ENCODE measurements at regions not wholly inside any gene's neighbourhood (a gene's known extent, or its start where the extent isn't known, plus 50 kb on each side); places are given as distances from the start of the nearest gene placed in this dataset.
A peak's percentile ranks its signal among the peaks of the same experiment; 100 is the strongest.
"Not testable (repeated sequence)": the region's sequence is repeated elsewhere in the genome, so short reads cannot be mapped to it uniquely, and the experiment has no call there.

- Histone ChIP-seq H3K4me1 (ENCODE audit: insufficient read depth, low read length) (no peaks in the 10 kb centered on the region; the same call in 1 of the 2 replicates), H3K9me3 (ENCODE audit: insufficient read depth, low read depth, low read length) (no peaks in the 10 kb centered on the region), H3K36me3 (ENCODE audit: insufficient read depth, low read depth, low read length) (no peaks in the 10 kb centered on the region), H3K4me3 (ENCODE audit: low read length) (no peak overlapping the region), H3K9ac (ENCODE audit: low read depth, low read length) (no peak overlapping the region), H3K27ac (ENCODE audit: low read length) (no peak overlapping the region), H3K27me3 (ENCODE audit: insufficient read depth, low read length) (no peaks in the 10 kb centered on the region)
These were observed 206.1 kb downstream of the RGS3 start for GRCh38 chr9:113669522-113670115.

GRCh38 chr9:113673726-113674125, 202.4 kb upstream of the ZNF618 start:
- H3K4me3 ChIP-seq (ENCODE audit: low read length) = no peak overlapping the region
- peaks cover 4% of the 10 kb centered on the region; the same call in 1 of the 2 replicates for H3K27me3 ChIP-seq (ENCODE audit: insufficient read depth, low read length)
- no peaks in the 10 kb centered on the region for H3K36me3 ChIP-seq (ENCODE audit: insufficient read depth, low read depth, low read length)
- no peaks in the 10 kb centered on the region for H3K9me3 ChIP-seq (ENCODE audit: insufficient read depth, low read depth, low read length)
- H3K27ac ChIP-seq (ENCODE audit: low read length) = no peak overlapping the region
- no peak overlapping the region for H3K9ac ChIP-seq (ENCODE audit: low read depth, low read length)
- H3K4me1 ChIP-seq (ENCODE audit: insufficient read depth, low read length) = no peaks in the 10 kb centered on the region

GRCh38 chr9:113674436-113674835, 201.7 kb upstream of the ZNF618 start:
- no peak overlapping the region for H3K9ac ChIP-seq (ENCODE audit: low read depth, low read length)
- H3K27me3 ChIP-seq (ENCODE audit: insufficient read depth, low read length) = peaks cover 4% of the 10 kb centered on the region; the same call in 1 of the 2 replicates
- peaks cover 4% of the 10 kb centered on the region; the same call in 1 of the 2 replicates for H3K4me1 ChIP-seq (ENCODE audit: insufficient read depth, low read length)
- H3K4me3 ChIP-seq (ENCODE audit: low read length) = no peak overlapping the region
- H3K27ac ChIP-seq (ENCODE audit: low read length) = no peak overlapping the region
- H3K9me3 ChIP-seq (ENCODE audit: insufficient read depth, low read depth, low read length) = no peaks in the 10 kb centered on the region
- no peaks in the 10 kb centered on the region for H3K36me3 ChIP-seq (ENCODE audit: insufficient read depth, low read depth, low read length)

- Histone ChIP-seq H3K27ac (ENCODE audit: low read length) (no peak overlapping the region), H3K4me1 (ENCODE audit: insufficient read depth, low read length) (peaks cover 4% of the 10 kb centered on the region; the same call in 1 of the 2 replicates), H3K9ac (ENCODE audit: low read depth, low read length) (no peak overlapping the region), H3K27me3 (ENCODE audit: insufficient read depth, low read length) (peaks cover 4% of the 10 kb centered on the region; the same call in 1 of the 2 replicates), H3K36me3 (ENCODE audit: insufficient read depth, low read depth, low read length) (no peaks in the 10 kb centered on the region), H3K9me3 (ENCODE audit: insufficient read depth, low read depth, low read length) (no peaks in the 10 kb centered on the region), H3K4me3 (ENCODE audit: low read length) (no peak overlapping the region)
These were observed 200.6 kb upstream of the ZNF618 start for GRCh38 chr9:113675475-113675941.

- Histone ChIP-seq H3K9me3 (ENCODE audit: insufficient read depth, low read depth, low read length) (no peaks in the 10 kb centered on the region), H3K36me3 (ENCODE audit: insufficient read depth, low read depth, low read length) (no peaks in the 10 kb centered on the region), H3K4me3 (ENCODE audit: low read length) (no peak overlapping the region), H3K4me1 (ENCODE audit: insufficient read depth, low read length) (peaks cover 4% of the 10 kb centered on the region; the same call in 1 of the 2 replicates), H3K9ac (ENCODE audit: low read depth, low read length) (no peak overlapping the region), H3K27ac (ENCODE audit: low read length) (no peak overlapping the region), H3K27me3 (ENCODE audit: insufficient read depth, low read length) (peaks cover 4% of the 10 kb centered on the region; the same call in 1 of the 2 replicates)
These were observed 199.1 kb upstream of the ZNF618 start for GRCh38 chr9:113677057-113677456.

GRCh38 chr9:113677569-113677968, 198.5 kb upstream of the ZNF618 start:
- H3K4me1 ChIP-seq (ENCODE audit: insufficient read depth, low read length) = peaks cover 4% of the 10 kb centered on the region; the same call in 1 of the 2 replicates
- no peaks in the 10 kb centered on the region for H3K9me3 ChIP-seq (ENCODE audit: insufficient read depth, low read depth, low read length)
- no peak overlapping the region for H3K27ac ChIP-seq (ENCODE audit: low read length)
- no peak overlapping the region for H3K4me3 ChIP-seq (ENCODE audit: low read length)
- peaks cover 4% of the 10 kb centered on the region; the same call in 1 of the 2 replicates for H3K27me3 ChIP-seq (ENCODE audit: insufficient read depth, low read length)
- H3K36me3 ChIP-seq (ENCODE audit: insufficient read depth, low read depth, low read length) = no peaks in the 10 kb centered on the region
- no peak overlapping the region for H3K9ac ChIP-seq (ENCODE audit: low read depth, low read length)

- no peak overlapping the region for H3K27ac ChIP-seq (ENCODE audit: low read length)
- no peak overlapping the region for H3K9ac ChIP-seq (ENCODE audit: low read depth, low read length)
- peaks cover 4% of the 10 kb centered on the region; the same call in 1 of the 2 replicates for H3K27me3 ChIP-seq (ENCODE audit: insufficient read depth, low read length)
- H3K4me3 ChIP-seq (ENCODE audit: low read length) = no peak overlapping the region
- H3K4me1 ChIP-seq (ENCODE audit: insufficient read depth, low read length) = peaks cover 4% of the 10 kb centered on the region; the same call in 1 of the 2 replicates
- H3K9me3 ChIP-seq (ENCODE audit: insufficient read depth, low read depth, low read length) = no peaks in the 10 kb centered on the region
- H3K36me3 ChIP-seq (ENCODE audit: insufficient read depth, low read depth, low read length) = no peaks in the 10 kb centered on the region
These were observed 197.8 kb upstream of the ZNF618 start for GRCh38 chr9:113678119-113678858.

GRCh38 chr9:113678859-113679256, 197.3 kb upstream of the ZNF618 start:
- Histone ChIP-seq H3K4me1 (ENCODE audit: insufficient read depth, low read length) (peaks cover 4% of the 10 kb centered on the region; the same call in 1 of the 2 replicates), H3K9ac (ENCODE audit: low read depth, low read length) (no peak overlapping the region)

GRCh38 chr9:113682297-113682771, 193.8 kb upstream of the ZNF618 start:
- Histone ChIP-seq H3K27ac (ENCODE audit: low read length) (no peak overlapping the region), H3K36me3 (ENCODE audit: insufficient read depth, low read depth, low read length) (no peaks in the 10 kb centered on the region), H3K4me3 (ENCODE audit: low read length) (no peak overlapping the region), H3K9ac (ENCODE audit: low read depth, low read length) (no peak overlapping the region), H3K4me1 (ENCODE audit: insufficient read depth, low read length) (peaks cover 4% of the 10 kb centered on the region; the same call in 1 of the 2 replicates), H3K9me3 (ENCODE audit: insufficient read depth, low read depth, low read length) (no peaks in the 10 kb centered on the region), H3K27me3 (ENCODE audit: insufficient read depth, low read length) (peaks cover 26% of the 10 kb centered on the region)

More at GRCh38 chr9:113678859-113679256, 197.3 kb upstream of the ZNF618 start:
- H3K9me3 ChIP-seq (ENCODE audit: insufficient read depth, low read depth, low read length) = no peaks in the 10 kb centered on the region
- no peaks in the 10 kb centered on the region for H3K36me3 ChIP-seq (ENCODE audit: insufficient read depth, low read depth, low read length)
- H3K4me3 ChIP-seq (ENCODE audit: low read length) = no peak overlapping the region
- H3K27ac ChIP-seq (ENCODE audit: low read length) = no peak overlapping the region
- peaks cover 4% of the 10 kb centered on the region; the same call in 1 of the 2 replicates for H3K27me3 ChIP-seq (ENCODE audit: insufficient read depth, low read length)

- H3K27me3 ChIP-seq (ENCODE audit: insufficient read depth, low read length) = peaks cover 58% of the 10 kb centered on the region
- not testable (repeated sequence) for H3K36me3 ChIP-seq (ENCODE audit: insufficient read depth, low read depth, low read length); H3K4me3 ChIP-seq (ENCODE audit: low read length); H3K9me3 ChIP-seq (ENCODE audit: insufficient read depth, low read depth, low read length); H3K4me1 ChIP-seq (ENCODE audit: insufficient read depth, low read length); H3K9ac ChIP-seq (ENCODE audit: low read depth, low read length); H3K27ac ChIP-seq (ENCODE audit: low read length)
These were observed 190.5 kb upstream of the ZNF618 start for GRCh38 chr9:113685636-113686035.

GRCh38 chr9:113687107-113687679, 188.9 kb upstream of the ZNF618 start:
- Histone ChIP-seq H3K9me3 (ENCODE audit: insufficient read depth, low read depth, low read length) (no peaks in the 10 kb centered on the region), H3K9ac (ENCODE audit: low read depth, low read length) (peak overlapping the region; percentile 15; the same call in 1 of the 2 replicates), H3K36me3 (ENCODE audit: insufficient read depth, low read depth, low read length) (no peaks in the 10 kb centered on the region), H3K4me3 (ENCODE audit: low read length) (peak overlapping the region; percentile 76), H3K27me3 (ENCODE audit: insufficient read depth, low read length) (peaks cover 58% of the 10 kb centered on the region), H3K27ac (ENCODE audit: low read length) (no peak overlapping the region), H3K4me1 (ENCODE audit: insufficient read depth, low read length) (no peaks in the 10 kb centered on the region)
